ENCODE measurements at regions not wholly inside any gene's neighbourhood (a gene's known extent, or its start where the extent isn't known, plus 50 kb on each side); places are given as distances from the start of the nearest gene placed in this dataset.

DNA sequence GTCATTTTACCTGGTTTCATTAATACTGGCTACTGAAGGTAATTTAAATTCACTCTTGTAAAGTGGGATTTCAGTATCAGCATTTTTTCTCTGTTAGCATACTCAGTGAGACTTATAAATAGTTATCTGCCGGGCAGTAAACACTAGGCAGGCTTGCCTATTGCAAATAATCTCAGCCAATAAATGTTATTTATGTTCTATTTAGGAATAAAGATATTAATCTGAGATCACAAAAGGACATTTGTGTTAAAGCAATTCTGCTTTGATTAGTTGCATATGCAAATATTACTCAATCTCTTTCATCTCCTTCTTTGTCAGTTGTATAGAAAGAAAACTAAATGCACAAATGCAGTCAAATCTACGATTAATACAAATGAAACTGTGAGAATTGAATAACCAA, 827.8 kb downstream of the TLE4 start:
- no peak for DNase-seq

DNA sequence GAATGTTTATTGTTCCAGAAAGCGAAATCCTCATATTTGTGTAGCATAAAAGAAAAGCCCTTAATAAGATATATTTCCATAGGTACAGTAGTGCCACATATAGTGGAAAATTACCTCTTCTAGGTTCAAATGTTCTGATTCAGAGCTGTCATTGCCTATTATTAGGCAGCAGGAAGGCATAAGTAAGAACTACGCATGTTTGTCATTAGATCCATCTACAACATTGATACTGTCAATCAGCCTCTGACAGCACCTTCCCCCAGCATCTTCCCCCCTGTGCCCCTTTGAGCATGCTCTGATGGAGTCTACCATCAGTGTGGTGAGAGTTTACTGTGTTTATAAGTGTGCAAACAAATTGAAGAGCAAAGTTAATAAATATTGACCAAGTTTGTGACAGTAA, 816.1 kb downstream of the TLE4 start:
- no peak for DNase-seq

DNA sequence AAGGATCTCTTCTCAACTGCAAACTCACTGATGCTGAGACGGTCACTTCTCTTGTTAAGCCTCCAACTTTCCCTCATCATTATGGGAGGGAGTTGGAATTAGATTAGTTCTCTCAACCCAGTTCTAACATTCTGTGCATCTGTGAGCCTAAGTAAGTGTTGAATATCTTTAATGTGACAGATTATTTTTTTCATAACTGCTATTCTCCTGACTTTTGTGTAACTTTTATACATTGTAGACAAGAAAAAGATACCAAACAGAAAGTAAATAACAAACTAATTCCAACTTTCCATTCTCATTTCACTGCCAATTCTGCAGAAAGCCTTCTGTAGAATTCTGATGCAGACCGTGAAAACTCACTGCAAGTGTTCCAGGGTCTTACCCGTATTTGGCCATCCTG, 813.5 kb downstream of the TLE4 start:
- no peak for DNase-seq

DNA sequence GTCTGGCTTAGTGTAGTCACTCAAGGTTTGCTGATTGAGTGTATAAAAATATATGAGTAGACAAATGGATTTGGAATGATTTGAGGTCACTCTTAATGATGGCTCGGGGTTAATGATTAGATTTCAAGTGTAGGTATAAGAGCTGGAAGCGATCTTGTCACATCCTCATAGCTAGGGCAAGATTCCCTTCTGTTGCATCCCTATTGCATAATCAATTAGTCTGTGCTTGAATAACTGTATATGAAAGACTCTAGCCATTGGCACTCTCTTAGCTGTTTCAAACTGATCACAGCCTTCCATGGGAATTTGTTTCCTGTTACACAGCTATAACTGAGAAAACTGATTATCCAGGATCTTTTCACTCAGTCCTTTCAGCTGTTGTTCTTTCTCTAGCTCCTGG, 811.6 kb downstream of the TLE4 start:
- DNase-seq, result no peak

DNA sequence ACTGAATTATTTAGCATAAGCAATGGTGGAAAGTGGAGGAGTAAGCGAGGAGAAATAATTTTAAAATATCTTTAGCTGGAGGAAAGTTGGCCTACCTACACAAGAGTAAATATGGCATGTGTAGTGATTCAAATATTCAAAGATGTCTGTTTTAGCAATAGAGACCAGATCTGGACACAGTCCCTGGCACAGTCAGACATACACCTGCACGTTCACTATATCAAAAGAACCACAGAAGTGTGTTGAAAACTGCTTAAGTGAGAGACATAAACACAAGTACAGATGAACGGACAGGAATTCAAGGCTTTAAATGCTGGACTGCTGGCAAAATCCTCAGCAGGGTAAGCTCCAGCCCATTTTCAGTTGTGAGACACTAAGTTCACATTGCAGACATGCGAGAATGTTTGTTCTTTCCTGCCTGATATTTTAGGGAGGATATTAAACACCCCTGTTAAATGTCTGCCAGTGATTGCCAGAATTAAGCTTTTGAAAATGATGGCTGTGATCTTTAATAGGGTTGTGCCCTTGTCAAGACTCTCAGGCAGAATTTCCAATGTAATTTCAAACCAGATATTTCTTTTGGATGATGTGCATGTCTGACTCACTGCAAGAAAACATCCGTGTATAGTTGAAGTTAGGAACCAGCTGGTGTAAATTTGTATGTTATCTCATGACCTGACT, 810.6 kb downstream of the TLE4 start:
- no peak for DNase-seq

DNA sequence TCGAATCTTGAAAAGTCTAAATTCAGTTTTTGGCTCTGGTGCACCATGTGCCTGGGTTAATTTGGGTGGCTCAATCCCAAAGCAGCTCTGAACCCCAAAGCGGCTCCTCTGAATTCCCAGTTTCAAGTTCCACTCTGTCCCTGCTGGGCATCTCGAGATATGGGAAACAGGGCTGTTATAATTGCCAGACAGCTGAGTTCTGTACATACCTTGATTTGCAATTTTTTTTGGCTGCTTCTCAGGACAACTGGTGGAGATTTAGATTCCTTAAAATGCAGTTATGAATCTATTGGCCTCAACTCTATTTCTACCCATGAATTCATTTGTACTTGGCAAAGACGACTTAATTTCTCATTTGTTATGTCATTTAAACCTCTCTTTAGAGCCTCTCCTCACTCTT, 808.5 kb downstream of the TLE4 start:
- DNase-seq, result no peak

DNA sequence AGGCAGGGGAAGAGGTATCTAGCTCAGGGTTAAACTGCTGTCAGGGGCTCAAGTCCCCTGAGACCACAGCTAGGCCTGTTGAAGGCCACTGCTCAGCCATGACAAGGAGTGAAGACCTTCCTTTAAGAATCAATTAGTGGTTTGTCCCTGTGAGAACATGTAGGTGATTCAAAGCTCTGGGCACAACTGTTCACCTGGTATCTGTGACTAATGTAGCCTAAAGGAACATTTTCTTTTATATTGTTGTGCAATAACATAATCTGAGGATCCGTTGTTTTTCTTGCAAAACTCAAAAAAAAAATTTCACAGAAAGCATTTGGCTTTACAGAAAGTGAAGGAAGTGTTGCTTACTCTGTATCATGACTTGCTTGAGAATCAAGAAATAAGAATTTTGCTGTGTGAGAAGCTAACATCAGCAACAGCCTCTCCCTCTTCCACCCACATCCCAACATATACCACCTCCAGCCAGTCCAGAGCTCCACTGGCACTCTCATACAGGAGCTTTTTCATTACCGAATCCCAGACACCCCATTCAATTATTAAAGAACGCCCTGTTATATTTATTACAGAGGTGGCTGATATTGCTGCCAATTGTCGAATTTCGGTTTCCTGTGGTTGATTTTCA, 807.0 kb downstream of the TLE4 start:
- no peak for DNase-seq

DNA sequence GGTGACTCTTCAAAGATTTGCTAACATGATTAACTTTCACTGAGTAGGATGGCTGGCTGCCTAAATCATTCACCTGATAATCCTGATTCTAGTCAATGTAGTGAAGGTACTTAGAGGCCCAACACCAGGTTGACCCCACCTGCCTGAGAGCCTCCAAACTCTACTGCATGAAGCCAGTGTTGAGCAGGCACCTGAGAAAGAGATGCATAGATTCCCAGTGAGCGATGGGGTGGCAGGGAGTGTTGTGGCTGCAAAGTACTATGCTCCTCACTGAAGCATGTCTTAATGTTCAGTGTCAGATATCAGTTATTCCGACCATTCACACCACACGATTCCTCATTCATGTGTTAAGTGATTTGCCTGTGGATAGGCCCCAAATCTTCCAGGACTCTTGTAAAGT, 804.4 kb downstream of the TLE4 start:
- no peak for DNase-seq

DNA sequence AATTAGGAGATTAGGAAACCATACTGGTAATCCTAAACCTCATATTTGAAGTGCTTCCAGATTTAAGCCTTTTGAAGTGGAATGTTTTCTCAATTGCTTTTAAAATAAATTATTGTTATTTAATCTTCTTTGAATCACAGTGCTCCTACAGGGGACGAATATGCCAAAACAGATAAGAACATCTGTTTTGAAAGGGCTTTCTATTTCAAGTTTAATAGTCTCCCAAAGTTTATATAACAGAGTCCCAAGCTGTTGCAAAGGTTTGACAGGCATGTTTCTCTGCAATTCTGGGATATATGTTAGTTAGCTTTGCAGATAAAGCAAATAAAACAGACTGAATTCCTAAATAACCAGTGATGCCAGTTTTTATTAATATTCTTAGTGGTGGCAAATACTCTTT, 803.7 kb downstream of the TLE4 start:
- DNase-seq, result no peak

DNA sequence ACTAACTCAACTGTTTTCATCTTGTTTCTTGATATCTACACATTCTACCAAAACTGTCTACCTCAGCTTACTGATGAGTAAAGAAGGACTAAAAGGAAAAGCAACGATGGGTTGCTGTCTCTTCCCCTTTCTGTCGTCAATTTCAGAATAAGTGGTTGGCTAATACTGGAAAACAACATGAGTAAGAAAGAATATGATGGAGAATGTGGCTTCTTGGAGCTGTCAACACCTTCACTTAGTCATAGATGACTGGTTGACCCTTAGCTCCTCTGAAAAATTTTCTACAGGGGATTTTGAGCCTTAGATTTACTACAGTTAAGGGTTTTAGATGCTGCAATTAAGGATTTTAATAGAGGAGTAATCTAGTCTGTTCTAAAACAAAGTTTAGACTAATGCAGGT, 797.9 kb downstream of the TLE4 start:
- no peak for DNase-seq

DNA sequence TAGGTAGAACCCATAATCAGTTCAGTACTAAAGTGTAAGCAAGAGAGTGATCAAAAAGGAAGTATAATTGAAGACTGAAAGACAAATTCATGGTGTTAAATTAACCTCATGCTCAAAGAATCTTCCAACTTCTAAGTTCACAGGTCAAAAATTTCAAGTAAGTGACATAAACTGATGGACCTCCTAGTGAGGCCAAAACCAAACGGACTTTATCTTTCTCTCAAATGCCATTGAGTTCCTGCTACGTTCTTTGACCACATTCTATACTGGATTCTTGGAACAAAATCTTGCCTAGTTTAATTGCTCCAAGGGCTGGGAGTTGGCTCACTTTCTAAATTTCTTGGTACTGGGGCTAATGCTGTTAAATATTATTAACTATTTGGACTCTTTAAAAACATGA, 794.9 kb downstream of the TLE4 start:
- no peak for DNase-seq

DNA sequence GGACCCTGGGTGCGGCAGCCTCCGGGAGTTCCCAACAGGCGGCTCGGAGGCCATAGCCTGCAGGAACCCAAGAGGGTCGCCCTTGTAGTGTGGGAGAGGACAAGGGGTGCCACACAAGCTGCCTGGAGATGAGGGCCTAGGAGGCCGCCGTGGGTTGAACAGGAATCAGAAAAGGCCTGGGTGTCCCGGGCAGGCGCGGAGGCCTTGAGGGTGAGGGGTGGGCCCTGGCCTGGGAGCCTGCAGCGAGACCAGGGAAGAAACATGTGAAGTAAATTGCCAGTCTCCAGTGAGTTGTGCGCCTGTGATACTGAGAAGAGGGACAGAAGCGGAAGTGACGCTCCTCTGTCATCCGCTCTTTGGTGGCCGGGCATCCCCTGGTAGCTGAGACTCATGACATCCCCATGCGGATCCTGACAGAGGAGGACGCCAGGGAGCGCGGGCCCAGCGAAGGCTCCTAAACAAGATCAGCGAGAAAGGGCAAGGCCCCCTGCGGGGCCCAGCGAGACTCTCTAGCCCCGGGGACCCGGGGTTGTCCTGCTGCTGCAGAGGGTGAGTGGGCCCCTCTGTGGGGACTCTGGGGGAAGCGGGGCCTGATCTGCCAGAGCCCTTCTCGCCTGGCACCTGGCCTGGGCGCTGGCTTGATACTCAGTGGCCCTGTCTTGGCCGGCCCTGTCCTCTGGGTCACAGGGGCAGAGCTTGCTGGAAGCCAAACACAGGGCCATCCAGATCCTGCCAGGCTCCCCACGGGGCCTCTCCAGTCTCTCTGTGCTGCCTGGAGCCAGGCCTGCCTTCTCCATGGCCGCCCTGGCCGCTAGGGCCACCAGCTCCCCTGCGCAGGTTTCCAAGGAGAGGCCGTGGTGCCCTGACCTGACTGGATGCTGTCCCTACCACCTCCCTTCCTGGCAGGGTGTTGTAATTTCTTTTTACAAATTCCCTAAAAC, 788.4 kb downstream of the TLE4 start:
- DNase-seq, result no peak

DNA sequence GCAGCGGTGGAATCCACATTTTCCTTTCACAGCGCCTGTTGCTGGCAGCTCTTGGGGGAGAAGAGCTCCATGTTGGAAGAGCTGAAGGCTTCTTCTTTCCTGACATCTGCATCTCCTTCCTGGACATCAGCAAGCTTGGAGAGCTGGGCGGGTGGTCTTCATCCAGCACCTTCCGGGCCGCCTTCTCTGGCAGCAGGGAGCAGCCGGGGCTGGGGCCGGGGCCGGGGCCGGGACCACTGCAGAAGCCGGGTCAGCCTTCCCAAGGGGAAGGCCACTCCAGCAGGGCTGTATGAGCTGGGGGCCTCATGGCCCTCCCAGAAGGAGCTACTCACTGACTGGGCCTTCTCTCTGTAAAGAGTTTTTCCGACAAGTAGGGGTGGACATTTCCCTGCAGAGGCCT, 787.5 kb downstream of the TLE4 start:
- no peak for DNase-seq

DNA sequence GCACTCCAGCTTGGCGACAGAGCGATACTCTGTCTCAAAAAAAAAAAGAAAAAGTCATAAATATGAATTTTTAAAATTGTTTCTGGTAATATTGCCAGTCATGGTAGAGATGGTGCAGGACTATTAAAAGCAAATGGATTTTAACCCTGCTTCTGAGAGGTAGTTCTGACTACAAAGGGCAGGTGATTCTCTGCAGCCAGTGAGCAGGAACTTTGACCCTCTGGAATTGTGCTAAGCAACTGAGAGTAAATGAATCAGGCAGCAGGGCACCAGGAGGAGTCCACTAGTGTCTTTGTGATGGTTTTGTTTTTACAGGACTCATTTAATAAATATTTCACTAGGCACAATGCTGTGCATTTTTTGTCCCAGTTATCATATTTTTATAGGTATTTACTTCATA, 781.2 kb downstream of the TLE4 start:
- no peak for DNase-seq

DNA sequence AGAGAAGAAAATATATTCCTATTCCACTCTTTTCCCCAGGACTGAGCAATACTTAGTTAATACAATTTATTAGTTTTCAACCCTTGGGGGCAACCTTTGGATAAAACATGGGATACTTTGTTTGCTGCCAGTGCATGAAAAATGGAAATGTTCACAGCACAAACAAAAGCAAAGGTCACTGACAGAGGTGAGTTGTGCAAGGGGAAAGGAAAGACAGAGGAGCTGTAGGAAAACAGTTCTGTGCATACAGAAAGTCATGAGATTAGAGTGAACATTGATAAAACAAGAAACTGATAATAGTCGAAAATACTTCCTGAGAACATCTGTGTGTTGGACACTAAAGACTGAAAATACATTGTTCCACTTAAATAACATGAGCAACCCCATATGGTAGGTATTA, 779.8 kb downstream of the TLE4 start:
- no peak for DNase-seq

DNA sequence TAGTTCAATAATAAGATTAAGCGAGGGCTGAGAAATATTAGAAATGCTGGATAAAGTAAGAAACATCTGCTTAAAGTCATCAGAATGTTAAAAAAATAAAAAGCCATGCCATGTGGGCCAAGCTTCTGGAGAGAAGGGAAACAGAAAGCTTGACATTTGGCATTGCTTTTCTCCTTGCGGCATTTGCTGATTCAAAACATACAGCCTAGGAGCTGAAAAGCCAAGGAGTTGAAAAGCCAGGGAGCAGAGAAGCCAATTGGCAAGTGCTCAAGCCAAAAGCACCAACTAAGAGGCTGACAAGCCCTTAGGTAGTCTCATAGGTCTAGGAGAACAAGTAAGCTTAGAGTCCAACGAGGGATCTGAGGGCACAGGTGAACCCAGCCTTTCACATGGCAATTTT, 754.3 kb downstream of the TLE4 start:
- no peak for DNase-seq

DNA sequence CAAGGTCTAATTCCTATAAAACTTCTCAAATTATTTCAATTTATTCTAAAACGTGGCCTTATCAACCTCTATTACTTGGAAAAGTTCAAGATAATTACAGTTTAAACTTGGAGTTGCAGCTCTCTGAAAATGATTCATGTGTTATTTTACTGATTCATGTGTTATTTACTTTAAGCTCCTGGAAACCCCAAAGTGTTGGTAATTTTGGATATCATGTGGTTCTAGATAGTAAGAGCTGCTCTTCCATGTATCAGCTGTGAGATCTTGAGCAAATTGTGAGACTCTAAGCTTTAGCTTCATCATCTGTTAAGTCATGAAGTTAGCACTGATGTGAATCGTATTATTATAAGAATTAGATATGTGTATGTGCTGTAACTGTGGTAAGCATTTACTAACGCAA, 749.2 kb downstream of the TLE4 start:
- DNase-seq, result no peak

DNA sequence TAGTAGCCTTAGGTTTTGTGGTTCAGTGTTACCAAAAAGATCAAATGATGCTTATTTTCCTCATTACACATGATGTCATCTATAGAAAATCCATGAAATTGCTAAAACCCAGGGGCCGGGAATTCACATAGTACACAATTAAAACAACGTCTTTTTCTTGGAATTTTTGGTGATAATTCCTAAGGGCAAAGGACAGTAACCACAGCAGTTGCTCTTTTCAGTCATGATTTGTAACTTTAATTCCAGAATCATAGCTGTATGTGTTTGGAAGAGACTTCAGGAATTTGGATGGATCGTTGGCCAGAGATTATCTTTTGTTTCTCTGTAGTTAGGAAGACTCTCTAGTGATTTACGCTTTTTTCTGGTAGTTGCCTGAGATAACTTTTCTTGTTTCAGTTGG, 748.7 kb downstream of the TLE4 start:
- no peak for DNase-seq

DNA sequence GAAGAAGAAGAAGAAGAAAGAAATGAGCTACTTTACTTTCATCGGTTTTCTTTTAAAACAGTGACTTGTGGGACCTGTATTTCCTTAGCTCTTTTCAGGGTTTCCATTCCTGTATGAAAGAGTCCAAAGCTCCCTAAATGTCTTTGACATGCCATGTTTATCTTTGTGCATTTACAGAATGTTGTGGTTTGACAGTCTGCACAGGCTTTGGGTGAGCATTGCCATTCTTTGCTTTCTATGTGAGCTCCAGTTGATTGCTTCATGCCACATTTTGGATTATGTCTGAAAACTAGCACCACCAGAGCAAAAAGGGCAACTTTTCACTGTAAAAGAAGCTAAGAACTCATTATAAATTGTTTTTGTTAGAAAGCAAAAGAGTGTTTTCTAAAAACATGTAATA, 733.4 kb downstream of the TLE4 start:
- no peak for DNase-seq

DNA sequence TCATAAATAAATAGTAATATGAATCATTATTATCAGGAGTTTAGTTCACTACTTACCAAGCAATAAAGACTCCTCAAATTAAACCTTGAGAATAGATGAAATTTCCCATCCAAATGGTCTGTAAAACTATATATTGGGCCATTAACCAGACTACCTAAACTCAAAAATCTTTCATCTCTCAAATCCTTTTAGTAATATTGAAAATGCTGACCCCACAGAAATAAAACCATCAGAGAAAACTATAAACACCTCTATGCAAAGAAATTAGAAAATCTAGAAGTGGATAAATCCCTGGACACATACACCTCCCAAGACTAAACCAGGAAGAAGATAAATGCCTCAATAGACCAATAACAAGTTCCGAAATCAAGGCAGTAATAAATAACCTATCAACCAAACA, 723.2 kb downstream of the TLE4 start:
- DNase-seq, result no peak

DNA sequence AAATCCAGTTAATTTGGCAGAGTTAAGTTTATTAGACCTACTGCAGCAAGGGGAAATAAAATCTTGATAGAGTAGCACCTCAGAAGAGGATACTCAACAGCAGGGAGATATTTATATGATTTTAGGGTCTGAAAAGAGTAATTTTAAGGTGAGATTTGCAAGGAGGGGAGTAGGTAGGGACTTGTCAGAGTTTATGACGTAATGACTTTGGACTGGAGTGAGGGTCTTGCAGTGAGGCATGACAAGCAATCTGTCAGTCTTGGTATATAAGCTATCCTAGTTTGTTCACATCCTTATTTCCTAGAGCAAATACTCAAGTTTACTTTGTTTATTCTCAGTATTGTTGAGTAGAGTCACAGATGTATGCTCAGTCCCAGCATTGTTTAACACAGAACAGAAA, 722.6 kb downstream of the TLE4 start:
- no peak for DNase-seq

DNA sequence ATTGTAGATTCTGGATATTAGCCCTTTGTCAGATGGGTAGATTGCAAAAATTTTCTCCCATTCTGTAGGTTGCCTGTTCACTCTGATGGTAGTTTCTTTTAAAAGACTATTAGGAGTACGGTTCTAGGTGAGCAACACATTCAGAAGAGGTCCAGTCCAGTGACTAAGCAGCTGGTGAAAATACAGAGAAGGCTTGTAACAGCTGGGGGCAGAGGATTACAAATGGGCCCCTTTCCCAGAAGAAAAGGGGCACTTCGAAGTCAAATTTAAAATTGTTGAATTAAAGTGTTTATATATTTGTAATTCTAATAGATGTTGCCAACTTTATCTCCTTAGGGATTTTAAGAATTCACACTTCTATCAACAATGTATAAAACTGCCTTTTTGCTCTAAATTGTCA, 720.5 kb downstream of the TLE4 start:
- DNase-seq, result no peak

DNA sequence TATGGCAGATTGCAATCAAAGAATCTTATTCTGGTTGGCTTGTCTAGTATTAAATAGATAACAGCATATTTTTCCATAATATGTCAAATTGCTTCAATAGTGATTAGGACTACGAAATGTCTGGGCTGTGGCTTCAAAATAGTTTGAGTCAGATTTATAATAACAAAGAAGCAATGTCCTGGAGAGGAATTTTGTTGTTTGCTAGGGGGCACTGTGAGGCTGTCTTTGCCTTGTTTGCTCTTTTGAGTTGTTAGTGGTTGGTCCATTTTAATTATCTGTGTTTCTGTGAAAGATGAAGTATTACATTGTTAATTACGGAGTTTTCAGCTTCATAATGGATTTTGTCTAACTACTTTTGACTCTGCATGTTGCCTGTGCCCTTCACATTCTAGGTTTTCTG, 713.6 kb downstream of the TLE4 start:
- DNase-seq, result no peak

DNA sequence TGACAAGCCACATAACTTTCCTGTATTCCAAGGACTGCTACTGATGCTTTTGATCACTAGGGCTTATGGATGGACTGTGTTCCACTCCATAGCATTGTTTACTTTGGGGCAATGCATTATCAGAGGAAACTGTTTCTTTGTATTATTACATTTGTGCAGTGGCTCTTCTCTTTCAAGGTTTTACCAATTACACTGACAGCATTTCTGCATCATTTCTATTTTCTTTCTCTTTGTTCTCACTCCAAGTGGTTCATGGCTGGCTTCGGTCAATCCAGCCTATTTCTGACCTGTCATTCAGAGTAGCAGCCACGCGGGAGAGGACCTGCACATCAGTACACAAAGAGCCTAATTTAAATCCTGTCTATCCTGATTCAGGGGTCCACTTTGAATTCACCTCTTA, 711.0 kb downstream of the TLE4 start:
- no peak for DNase-seq
